MM.1S (cell line): ENCODE measurements at regions not wholly inside any gene's neighbourhood (a gene's known extent, or its start where the extent isn't known, plus 50 kb on each side); places are given as distances from the start of the nearest gene placed in this dataset.

Experiments used
- EZH2 ChIP-seq: fragments of 300-600 bp; sonication (generic); optimal IDR thresholded peaks from 2 replicates; pipeline ENCODE3; 2017; ENCODE audit warnings: low read depth, mild to moderate bottlenecking, antibody characterized with exemption, low read length, mixed read lengths
- EZH2phosphoT487 ChIP-seq: fragments of 300-600 bp; sonication (generic); IDR thresholded peaks from 2 replicates; pipeline ENCODE4 v1.6.1; 2018; ENCODE audit warnings: antibody characterized with exemption, low read length
- TF ChIP-seq, protein P1 (sequence below): fragments of 300-600 bp; sonication (generic); IDR thresholded peaks from 2 replicates; pipeline ENCODE4 v1.5.1; 2016; ENCODE audit warnings: antibody characterized with exemption, low read length, mixed read lengths

DNA sequence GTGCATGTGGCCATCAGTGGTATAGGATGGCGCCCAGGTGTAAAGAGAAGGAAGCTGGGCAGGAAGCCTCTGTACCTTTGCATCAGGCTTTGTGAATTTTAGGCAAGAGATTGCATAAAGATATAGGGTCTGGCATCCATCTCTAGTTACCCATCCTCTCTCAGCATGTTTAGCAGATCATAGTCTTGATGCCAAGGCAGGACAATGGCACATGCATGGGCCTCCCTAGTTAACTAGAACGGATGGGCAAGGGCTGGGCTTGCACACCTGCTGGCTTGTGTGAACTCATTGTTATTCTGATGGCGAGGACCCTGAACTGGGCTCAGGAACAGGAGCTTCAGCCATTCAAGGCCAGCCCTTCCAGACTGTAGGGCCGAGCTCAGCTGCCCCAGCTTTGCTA lies 229.2 kb upstream of the NCAM1 start:
- TF ChIP-seq EZH2 (no peak), EZH2phosphoT487 (no peak)
- TF ChIP-seq, protein P1, sequence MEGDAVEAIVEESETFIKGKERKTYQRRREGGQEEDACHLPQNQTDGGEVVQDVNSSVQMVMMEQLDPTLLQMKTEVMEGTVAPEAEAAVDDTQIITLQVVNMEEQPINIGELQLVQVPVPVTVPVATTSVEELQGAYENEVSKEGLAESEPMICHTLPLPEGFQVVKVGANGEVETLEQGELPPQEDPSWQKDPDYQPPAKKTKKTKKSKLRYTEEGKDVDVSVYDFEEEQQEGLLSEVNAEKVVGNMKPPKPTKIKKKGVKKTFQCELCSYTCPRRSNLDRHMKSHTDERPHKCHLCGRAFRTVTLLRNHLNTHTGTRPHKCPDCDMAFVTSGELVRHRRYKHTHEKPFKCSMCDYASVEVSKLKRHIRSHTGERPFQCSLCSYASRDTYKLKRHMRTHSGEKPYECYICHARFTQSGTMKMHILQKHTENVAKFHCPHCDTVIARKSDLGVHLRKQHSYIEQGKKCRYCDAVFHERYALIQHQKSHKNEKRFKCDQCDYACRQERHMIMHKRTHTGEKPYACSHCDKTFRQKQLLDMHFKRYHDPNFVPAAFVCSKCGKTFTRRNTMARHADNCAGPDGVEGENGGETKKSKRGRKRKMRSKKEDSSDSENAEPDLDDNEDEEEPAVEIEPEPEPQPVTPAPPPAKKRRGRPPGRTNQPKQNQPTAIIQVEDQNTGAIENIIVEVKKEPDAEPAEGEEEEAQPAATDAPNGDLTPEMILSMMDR, result no peak
